NCI-H524 (cell line): ENCODE measurements at regions not wholly inside any gene's neighbourhood (a gene's known extent, or its start where the extent isn't known, plus 50 kb on each side); places are given as distances from the start of the nearest gene placed in this dataset.

Experiments
- DNase-seq, 2 experiments: peaks; one replicate each; lab custom pipeline; 2025; lab: John Stamatoyannopoulos, UW

DNA sequence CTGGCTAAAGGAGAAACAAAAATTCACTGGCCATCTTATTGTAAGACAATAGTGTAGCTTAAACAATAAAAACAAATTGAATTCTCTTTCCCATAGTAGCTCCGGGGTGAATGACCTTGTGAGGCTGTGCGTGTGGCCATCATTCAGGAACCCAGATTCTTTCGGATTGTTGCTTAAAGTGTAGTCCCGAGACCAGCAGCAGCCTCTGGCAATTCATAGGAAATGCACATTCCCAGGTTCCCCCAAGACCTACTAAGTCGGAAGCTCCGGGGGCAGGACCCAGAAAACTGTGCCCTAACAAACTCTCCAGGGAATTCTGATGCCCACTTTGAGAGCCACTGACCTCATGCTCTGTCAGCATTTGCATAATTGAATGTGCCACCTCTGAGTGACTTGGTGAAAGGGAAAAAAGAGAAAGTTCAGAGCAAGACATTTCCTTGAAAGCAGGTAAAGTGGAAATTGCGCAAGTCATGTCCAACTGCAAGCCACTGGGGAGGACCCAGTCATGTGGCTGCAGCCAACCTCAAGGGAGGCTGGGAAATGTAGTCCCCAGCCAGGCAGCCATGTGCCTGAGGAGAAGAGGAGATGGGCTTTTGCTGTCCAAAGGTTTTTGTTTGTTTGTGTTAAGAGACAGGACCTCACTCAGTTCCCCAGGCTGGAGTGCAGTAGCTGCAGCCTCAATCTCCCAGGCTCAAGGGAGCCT, 50.7 kb upstream of the PNMA8B start:
- peak; percentile 5 to 39 for DNase-seq

DNA sequence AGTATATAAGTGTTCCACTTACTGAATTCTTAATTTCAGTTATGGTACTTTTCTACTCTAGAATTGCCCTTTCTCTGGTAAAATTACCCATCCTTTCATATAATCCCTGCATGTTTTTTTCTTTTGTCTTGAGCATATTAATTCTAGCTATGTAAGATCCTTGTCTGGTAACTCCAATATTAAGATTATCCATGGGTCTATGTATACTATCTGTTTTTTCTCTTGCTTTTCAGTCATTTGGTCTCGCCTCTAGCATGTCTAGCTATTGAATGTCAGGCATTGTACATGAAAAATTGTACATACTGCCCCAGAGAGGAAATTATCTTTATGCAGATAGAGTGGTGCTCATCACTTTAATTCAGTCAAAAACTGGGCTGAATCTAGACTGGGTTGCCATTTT, 50.4 kb upstream of the CALM3 start:
- DNase-seq = no peak

DNA sequence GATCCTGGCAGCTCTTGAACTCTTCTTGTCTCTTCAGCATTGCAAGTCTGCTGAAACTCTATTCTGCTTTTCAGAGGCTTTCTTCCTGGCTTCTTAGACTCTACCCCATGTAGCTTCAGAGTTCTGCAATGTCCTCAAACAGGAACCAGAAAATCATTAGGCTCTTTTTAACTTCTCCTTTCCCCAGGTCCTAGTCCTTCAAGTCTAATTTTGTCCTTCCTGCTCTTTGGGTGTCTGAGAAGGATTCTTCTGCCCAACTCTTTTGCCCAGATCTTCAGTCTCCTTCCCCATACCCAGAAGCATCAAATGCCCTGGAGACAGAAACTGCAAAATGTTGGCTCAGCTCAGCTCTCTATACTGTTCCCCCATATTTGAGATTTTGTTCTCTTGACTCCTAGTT, 50.0 kb upstream of the CALM3 start:
- DNase-seq = no peak
